Ishikawa (cell line): ENCODE measurements at regions not wholly inside any gene's neighbourhood (a gene's known extent, or its start where the extent isn't known, plus 50 kb on each side); places are given as distances from the start of the nearest gene placed in this dataset.

Experiments
- CEBPB ChIP-seq: IDR thresholded peaks from 2 replicates; pipeline ENCODE4 v1.6.1; 2012
- CREB1 ChIP-seq: IDR thresholded peaks from 2 replicates; pipeline ENCODE4 v1.6.1; 2012; ENCODE audit warnings: low read depth
- EGR1 ChIP-seq: IDR thresholded peaks from 2 replicates; pipeline ENCODE4 v1.6.1; 2012
- EP300 ChIP-seq: IDR thresholded peaks from 2 replicates; pipeline ENCODE4 v1.6.1; 2012; ENCODE audit warnings: borderline replicate concordance
- FOXM1 ChIP-seq: IDR thresholded peaks from 2 replicates; pipeline ENCODE4 v1.6.1; 2012; ENCODE audit warnings: low read depth, borderline replicate concordance
- NFIC ChIP-seq: IDR thresholded peaks from 2 replicates; pipeline ENCODE4 v1.6.1; 2012
- RAD21 ChIP-seq: IDR thresholded peaks from 2 replicates; pipeline ENCODE4 v1.6.1; 2012; ENCODE audit warnings: low read depth
- TAF1 ChIP-seq: IDR thresholded peaks from 2 replicates; pipeline ENCODE4 v1.6.1; 2012; ENCODE audit warnings: low read depth, mild to moderate bottlenecking
- TCF12 ChIP-seq: IDR thresholded peaks from 2 replicates; pipeline ENCODE4 v1.6.1; 2012; ENCODE audit warnings: low read depth
- TEAD4 ChIP-seq: IDR thresholded peaks from 2 replicates; pipeline ENCODE4 v1.6.1; 2012
- YY1 ChIP-seq: IDR thresholded peaks from 2 replicates; pipeline ENCODE4 v1.6.1; 2012; ENCODE audit warnings: low read depth
- ZBTB7A ChIP-seq: IDR thresholded peaks from 2 replicates; pipeline ENCODE4 v1.6.1; 2012; ENCODE audit warnings: low read depth
- TF ChIP-seq, protein P1 (sequence below): IDR thresholded peaks from 2 replicates; pipeline ENCODE4 v1.6.1; 2012; ENCODE audit warnings: low read depth, mild to moderate bottlenecking
- TF ChIP-seq, protein P2 (sequence below): IDR thresholded peaks from 2 replicates; pipeline ENCODE4 v1.6.1; 2012
- TF ChIP-seq, protein P3 (sequence below): IDR thresholded peaks from 2 replicates; pipeline ENCODE4 v1.6.1; 2012

DNA sequence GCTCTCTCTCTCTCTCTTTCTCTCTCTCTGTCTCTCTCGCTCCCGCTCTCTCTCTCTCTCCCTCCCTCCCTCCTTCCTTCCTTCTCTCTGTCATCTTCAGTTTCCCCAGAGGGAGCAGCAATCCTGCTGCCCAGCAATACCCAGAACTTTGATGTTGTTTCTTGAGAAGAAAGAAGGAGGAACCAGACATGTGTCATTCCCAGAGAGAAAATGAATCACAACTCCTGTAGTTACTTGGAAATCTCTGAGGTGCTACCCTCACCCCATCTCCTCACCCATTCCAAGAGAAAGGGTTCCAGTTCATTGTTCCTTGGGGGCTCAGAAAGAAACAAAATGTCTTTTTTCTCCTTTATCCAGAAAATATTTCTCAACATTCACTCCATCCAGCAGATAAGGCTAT, 449.1 kb downstream of the TNS1 start:
- TF ChIP-seq ZBTB7A (no peak), RAD21 (no peak), CEBPB (no peak), FOXM1 (no peak), NFIC (no peak), YY1 (no peak), EGR1 (no peak), CREB1 (no peak), EP300 (no peak), TCF12 (no peak), TEAD4 (no peak), TAF1 (no peak)
- TF ChIP-seq, protein P1, sequence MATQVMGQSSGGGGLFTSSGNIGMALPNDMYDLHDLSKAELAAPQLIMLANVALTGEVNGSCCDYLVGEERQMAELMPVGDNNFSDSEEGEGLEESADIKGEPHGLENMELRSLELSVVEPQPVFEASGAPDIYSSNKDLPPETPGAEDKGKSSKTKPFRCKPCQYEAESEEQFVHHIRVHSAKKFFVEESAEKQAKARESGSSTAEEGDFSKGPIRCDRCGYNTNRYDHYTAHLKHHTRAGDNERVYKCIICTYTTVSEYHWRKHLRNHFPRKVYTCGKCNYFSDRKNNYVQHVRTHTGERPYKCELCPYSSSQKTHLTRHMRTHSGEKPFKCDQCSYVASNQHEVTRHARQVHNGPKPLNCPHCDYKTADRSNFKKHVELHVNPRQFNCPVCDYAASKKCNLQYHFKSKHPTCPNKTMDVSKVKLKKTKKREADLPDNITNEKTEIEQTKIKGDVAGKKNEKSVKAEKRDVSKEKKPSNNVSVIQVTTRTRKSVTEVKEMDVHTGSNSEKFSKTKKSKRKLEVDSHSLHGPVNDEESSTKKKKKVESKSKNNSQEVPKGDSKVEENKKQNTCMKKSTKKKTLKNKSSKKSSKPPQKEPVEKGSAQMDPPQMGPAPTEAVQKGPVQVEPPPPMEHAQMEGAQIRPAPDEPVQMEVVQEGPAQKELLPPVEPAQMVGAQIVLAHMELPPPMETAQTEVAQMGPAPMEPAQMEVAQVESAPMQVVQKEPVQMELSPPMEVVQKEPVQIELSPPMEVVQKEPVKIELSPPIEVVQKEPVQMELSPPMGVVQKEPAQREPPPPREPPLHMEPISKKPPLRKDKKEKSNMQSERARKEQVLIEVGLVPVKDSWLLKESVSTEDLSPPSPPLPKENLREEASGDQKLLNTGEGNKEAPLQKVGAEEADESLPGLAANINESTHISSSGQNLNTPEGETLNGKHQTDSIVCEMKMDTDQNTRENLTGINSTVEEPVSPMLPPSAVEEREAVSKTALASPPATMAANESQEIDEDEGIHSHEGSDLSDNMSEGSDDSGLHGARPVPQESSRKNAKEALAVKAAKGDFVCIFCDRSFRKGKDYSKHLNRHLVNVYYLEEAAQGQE = no peak
- TF ChIP-seq, protein P2, sequence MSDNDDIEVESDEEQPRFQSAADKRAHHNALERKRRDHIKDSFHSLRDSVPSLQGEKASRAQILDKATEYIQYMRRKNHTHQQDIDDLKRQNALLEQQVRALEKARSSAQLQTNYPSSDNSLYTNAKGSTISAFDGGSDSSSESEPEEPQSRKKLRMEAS = no peak
- TF ChIP-seq, protein P3, sequence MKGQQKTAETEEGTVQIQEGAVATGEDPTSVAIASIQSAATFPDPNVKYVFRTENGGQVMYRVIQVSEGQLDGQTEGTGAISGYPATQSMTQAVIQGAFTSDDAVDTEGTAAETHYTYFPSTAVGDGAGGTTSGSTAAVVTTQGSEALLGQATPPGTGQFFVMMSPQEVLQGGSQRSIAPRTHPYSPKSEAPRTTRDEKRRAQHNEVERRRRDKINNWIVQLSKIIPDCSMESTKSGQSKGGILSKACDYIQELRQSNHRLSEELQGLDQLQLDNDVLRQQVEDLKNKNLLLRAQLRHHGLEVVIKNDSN = no peak

DNA sequence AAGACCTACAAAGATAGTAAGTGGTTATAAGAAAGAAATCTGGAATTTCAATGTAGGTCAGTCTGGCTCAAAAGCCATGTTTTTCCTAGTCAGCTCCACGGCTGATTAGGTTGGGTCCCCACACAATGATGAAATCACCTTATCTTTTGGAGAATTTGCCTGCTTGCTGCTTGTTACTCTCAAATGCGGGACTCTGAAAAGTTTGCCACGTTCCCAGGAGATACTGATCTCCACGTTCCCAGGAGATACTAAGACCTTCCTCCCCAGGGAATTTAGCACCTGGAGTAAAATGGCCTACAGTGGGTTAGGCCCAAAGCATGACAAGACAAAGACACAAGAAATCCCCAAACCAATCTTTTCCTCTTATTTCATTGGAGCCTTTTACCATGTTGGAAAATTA, 449.6 kb downstream of the TNS1 start:
- TF ChIP-seq, protein P2 = no peak
- TF ChIP-seq CREB1 (no peak), ZBTB7A (no peak), FOXM1 (no peak), CEBPB (no peak)
- TF ChIP-seq, protein P3 = no peak

DNA sequence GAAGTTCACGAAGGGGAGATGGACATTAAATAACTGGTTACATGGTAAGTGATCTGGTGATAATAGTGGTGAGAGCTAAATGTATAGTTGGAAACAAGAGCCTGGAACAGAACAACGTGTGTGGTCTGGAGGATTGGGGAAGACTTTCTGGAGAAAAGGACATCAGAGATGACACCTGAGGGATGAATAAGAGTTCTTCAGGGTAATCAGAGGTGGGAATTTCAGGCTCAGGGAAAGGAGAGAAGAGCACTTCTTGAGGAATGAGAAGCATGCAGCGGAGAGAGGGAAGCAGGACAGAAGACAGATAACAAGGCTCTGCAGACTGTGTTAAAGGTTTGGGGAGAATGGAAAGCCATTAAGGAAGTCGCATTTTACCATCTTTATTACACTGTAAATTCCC, 450.7 kb downstream of the TNS1 start:
- TF ChIP-seq TCF12 = no peak
- TF ChIP-seq, protein P1 = no peak
- TF ChIP-seq EP300 = no peak
- no peak for TF ChIP-seq FOXM1
- no peak for TF ChIP-seq TEAD4
- TF ChIP-seq, protein P2 = no peak
- TF ChIP-seq TAF1 = no peak
- no peak for TF ChIP-seq EGR1
- TF ChIP-seq CREB1 = no peak
- TF ChIP-seq, protein P3 = no peak
- TF ChIP-seq ZBTB7A = no peak
- no peak for TF ChIP-seq CEBPB
- TF ChIP-seq NFIC = no peak
- TF ChIP-seq YY1 = no peak

DNA sequence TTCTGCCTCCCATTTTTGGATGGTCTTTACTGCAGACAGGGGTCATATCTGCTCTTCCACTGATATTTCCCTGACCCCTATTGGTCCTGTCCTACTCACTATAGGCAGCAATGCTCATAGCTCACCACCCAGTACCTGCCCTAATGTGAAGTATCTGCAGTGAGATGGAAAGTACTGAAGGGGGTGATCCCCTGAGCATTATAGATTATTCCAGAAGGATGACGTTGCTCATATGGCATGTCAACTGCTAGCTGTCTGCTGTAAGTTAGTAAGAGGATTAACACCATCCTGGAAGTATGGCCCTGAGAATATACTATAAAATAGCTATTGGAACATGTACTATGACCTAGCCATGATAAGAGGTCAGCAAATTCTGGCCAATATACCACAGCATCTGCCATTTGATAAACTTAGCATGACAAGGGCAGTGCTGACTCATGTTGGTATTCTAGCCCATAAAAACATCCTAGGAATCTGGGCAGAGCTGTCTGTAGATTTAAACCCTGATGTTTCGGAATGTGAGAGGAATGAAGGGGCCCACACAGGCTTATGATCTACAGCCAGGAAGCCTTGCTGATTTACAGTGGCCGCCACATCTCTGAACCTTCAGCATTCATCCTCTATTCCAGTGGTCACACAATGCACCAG, 451.4 kb downstream of the TNS1 start:
- TF ChIP-seq TEAD4 = peak; percentile 75
- TF ChIP-seq NFIC = no peak

DNA sequence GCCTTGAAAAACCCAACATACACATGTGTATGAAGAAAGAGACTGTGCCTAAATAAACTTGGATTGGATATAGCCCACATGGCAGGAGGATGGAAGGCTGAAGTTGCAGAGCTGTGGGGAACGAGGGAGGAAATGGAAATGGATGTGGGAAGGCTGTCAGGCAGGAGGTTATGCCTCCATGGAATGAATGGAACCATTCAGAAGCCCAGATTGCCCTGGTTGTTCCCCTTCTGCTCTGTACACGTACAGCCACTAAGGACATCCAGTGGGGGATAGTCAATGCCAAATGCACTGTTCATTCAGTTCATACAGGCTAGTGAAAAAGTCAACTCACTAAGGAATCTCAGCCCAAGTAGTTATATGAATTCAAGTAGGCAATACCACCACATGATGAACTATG, 463.7 kb downstream of the TNS1 start:
- TF ChIP-seq TCF12 (no peak), NFIC (no peak), EGR1 (no peak), TAF1 (no peak), ZBTB7A (no peak), FOXM1 (no peak), CEBPB (no peak), TEAD4 (no peak), CREB1 (no peak), RAD21 (no peak)
- TF ChIP-seq, protein P2 = no peak
- TF ChIP-seq, protein P1 = no peak
- TF ChIP-seq, protein P3 = no peak
